ENCODE measurements at regions not wholly inside any gene's neighbourhood (a gene's known extent, or its start where the extent isn't known, plus 50 kb on each side); places are given as distances from the start of the nearest gene placed in this dataset.

GRCh38 chr5:145307866-145308382 lies 527.2 kb downstream of the PRELID2 start:
- no peaks in the 10 kb centered on the region for H3K36me3 ChIP-seq (ENCODE audit: insufficient read depth, low read length)

GRCh38 chr5:145295236-145295835 lies 539.8 kb downstream of the PRELID2 start:
- Histone ChIP-seq H3K4me3 (ENCODE audit: low read length) (no peak overlapping the region), H3K4me1 (ENCODE audit: insufficient read depth, low read length) (no peaks in the 10 kb centered on the region), H3K36me3 (ENCODE audit: insufficient read depth, low read length) (no peaks in the 10 kb centered on the region), H3K9me3 (ENCODE audit: insufficient read depth, low read depth, low read length) (no peaks in the 10 kb centered on the region), H3K9ac (ENCODE audit: low read depth, low read length) (no peak overlapping the region), H3K27me3 (ENCODE audit: insufficient read depth, low read length) (no peaks in the 10 kb centered on the region), H3K27ac (ENCODE audit: low read depth, low read length) (no peak overlapping the region)
- WGBS: 100% methylated on average over 1 of the region's 1 CpG

More at GRCh38 chr5:145307866-145308382, 527.2 kb downstream of the PRELID2 start:
- Histone ChIP-seq H3K9me3 (ENCODE audit: insufficient read depth, low read depth, low read length) (no peaks in the 10 kb centered on the region), H3K9ac (ENCODE audit: low read depth, low read length) (no peak overlapping the region), H3K4me1 (ENCODE audit: insufficient read depth, low read length) (no peaks in the 10 kb centered on the region), H3K27me3 (ENCODE audit: insufficient read depth, low read length) (no peaks in the 10 kb centered on the region), H3K27ac (ENCODE audit: low read depth, low read length) (no peak overlapping the region), H3K4me3 (ENCODE audit: low read length) (no peak overlapping the region)
- 97% methylated on average over 6 of the region's 6 CpGs for WGBS

- Histone ChIP-seq H3K4me3 (ENCODE audit: low read length) (no peak overlapping the region), H3K9ac (ENCODE audit: low read depth, low read length) (no peak overlapping the region), H3K9me3 (ENCODE audit: insufficient read depth, low read depth, low read length) (no peaks in the 10 kb centered on the region), H3K27ac (ENCODE audit: low read depth, low read length) (no peak overlapping the region), H3K36me3 (ENCODE audit: insufficient read depth, low read length) (no peaks in the 10 kb centered on the region), H3K27me3 (ENCODE audit: insufficient read depth, low read length) (no peaks in the 10 kb centered on the region), H3K4me1 (ENCODE audit: insufficient read depth, low read length) (no peaks in the 10 kb centered on the region)
- WGBS: 86% methylated on average over 1 of the region's 2 CpGs
Observed at GRCh38 chr5:145294331-145294730, 540.8 kb downstream of the PRELID2 start.

- Histone ChIP-seq H3K27ac (ENCODE audit: low read depth, low read length) (no peak overlapping the region), H3K4me3 (ENCODE audit: low read length) (no peak overlapping the region), H3K9me3 (ENCODE audit: insufficient read depth, low read depth, low read length) (no peaks in the 10 kb centered on the region), H3K27me3 (ENCODE audit: insufficient read depth, low read length) (no peaks in the 10 kb centered on the region), H3K36me3 (ENCODE audit: insufficient read depth, low read length) (no peaks in the 10 kb centered on the region), H3K4me1 (ENCODE audit: insufficient read depth, low read length) (no peaks in the 10 kb centered on the region), H3K9ac (ENCODE audit: low read depth, low read length) (no peak overlapping the region)
- WGBS: 97% methylated on average over 1 of the region's 1 CpG
Observed at GRCh38 chr5:145293716-145294115, 541.4 kb downstream of the PRELID2 start.

- 91% methylated on average over 3 of the region's 3 CpGs for WGBS
- Histone ChIP-seq H3K9ac (ENCODE audit: low read depth, low read length) (no peak overlapping the region), H3K27ac (ENCODE audit: low read depth, low read length) (no peak overlapping the region), H3K4me1 (ENCODE audit: insufficient read depth, low read length) (no peaks in the 10 kb centered on the region), H3K4me3 (ENCODE audit: low read length) (no peak overlapping the region), H3K9me3 (ENCODE audit: insufficient read depth, low read depth, low read length) (no peaks in the 10 kb centered on the region), H3K27me3 (ENCODE audit: insufficient read depth, low read length) (no peaks in the 10 kb centered on the region), H3K36me3 (ENCODE audit: insufficient read depth, low read length) (no peaks in the 10 kb centered on the region)
Observed at GRCh38 chr5:145292278-145292677, 542.9 kb downstream of the PRELID2 start.

- Histone ChIP-seq H3K4me1 (ENCODE audit: insufficient read depth, low read length) (no peaks in the 10 kb centered on the region), H3K36me3 (ENCODE audit: insufficient read depth, low read length) (no peaks in the 10 kb centered on the region), H3K9ac (ENCODE audit: low read depth, low read length) (no peak overlapping the region), H3K27me3 (ENCODE audit: insufficient read depth, low read length) (no peaks in the 10 kb centered on the region), H3K27ac (ENCODE audit: low read depth, low read length) (no peak overlapping the region), H3K9me3 (ENCODE audit: insufficient read depth, low read depth, low read length) (no peaks in the 10 kb centered on the region), H3K4me3 (ENCODE audit: low read length) (no peak overlapping the region)
- 82% methylated on average over 3 of the region's 3 CpGs for WGBS
Observed at GRCh38 chr5:145283141-145283810, 551.9 kb downstream of the PRELID2 start.

GRCh38 chr5:145280806-145281205 lies 554.3 kb downstream of the PRELID2 start:
- H3K4me1 ChIP-seq (ENCODE audit: insufficient read depth, low read length): no peaks in the 10 kb centered on the region
- H3K27ac ChIP-seq (ENCODE audit: low read depth, low read length): no peak overlapping the region
- no peaks in the 10 kb centered on the region for H3K36me3 ChIP-seq (ENCODE audit: insufficient read depth, low read length)
- H3K4me3 ChIP-seq (ENCODE audit: low read length): no peak overlapping the region
- no peak overlapping the region for H3K9ac ChIP-seq (ENCODE audit: low read depth, low read length)
- WGBS: 96% methylated on average over 2 of the region's 2 CpGs
- no peaks in the 10 kb centered on the region for H3K27me3 ChIP-seq (ENCODE audit: insufficient read depth, low read length)
- H3K9me3 ChIP-seq (ENCODE audit: insufficient read depth, low read depth, low read length): no peaks in the 10 kb centered on the region

GRCh38 chr5:145280214-145280613 lies 554.9 kb downstream of the PRELID2 start:
- H3K27me3 ChIP-seq (ENCODE audit: insufficient read depth, low read length): no peaks in the 10 kb centered on the region
- 94% methylated on average over 2 of the region's 3 CpGs for WGBS
- H3K4me3 ChIP-seq (ENCODE audit: low read length): no peak overlapping the region
- no peak overlapping the region for H3K27ac ChIP-seq (ENCODE audit: low read depth, low read length)
- H3K4me1 ChIP-seq (ENCODE audit: insufficient read depth, low read length): no peaks in the 10 kb centered on the region
- H3K9ac ChIP-seq (ENCODE audit: low read depth, low read length): no peak overlapping the region
- no peaks in the 10 kb centered on the region for H3K36me3 ChIP-seq (ENCODE audit: insufficient read depth, low read length)
- no peaks in the 10 kb centered on the region for H3K9me3 ChIP-seq (ENCODE audit: insufficient read depth, low read depth, low read length)

GRCh38 chr5:145260670-145261069 lies 574.5 kb downstream of the PRELID2 start:
- peaks cover 24% of the 10 kb centered on the region for H3K9me3 ChIP-seq (ENCODE audit: insufficient read depth, low read depth, low read length)
- H3K36me3 ChIP-seq (ENCODE audit: insufficient read depth, low read length): no peaks in the 10 kb centered on the region
- H3K9ac ChIP-seq (ENCODE audit: low read depth, low read length): no peak overlapping the region
- no peak overlapping the region for H3K27ac ChIP-seq (ENCODE audit: low read depth, low read length)
- H3K27me3 ChIP-seq (ENCODE audit: insufficient read depth, low read length): no peaks in the 10 kb centered on the region
- peaks cover 2% of the 10 kb centered on the region; the same call in 1 of the 2 replicates for H3K4me1 ChIP-seq (ENCODE audit: insufficient read depth, low read length)
- no peak overlapping the region for H3K4me3 ChIP-seq (ENCODE audit: low read length)

- H3K4me3 ChIP-seq (ENCODE audit: low read length): no peak overlapping the region
- H3K27me3 ChIP-seq (ENCODE audit: insufficient read depth, low read length): no peaks in the 10 kb centered on the region
- peaks cover 34% of the 10 kb centered on the region for H3K4me1 ChIP-seq (ENCODE audit: insufficient read depth, low read length)
- H3K36me3 ChIP-seq (ENCODE audit: insufficient read depth, low read length): no peaks in the 10 kb centered on the region
- H3K9ac ChIP-seq (ENCODE audit: low read depth, low read length): no peak overlapping the region
- no peak overlapping the region for H3K27ac ChIP-seq (ENCODE audit: low read depth, low read length)
- no peaks in the 10 kb centered on the region for H3K9me3 ChIP-seq (ENCODE audit: insufficient read depth, low read depth, low read length)
- 99% methylated on average over 2 of the region's 2 CpGs for WGBS
Observed at GRCh38 chr5:145247745-145248040, 587.4 kb downstream of the PRELID2 start.

- no peak overlapping the region for H3K4me3 ChIP-seq (ENCODE audit: low read length)
- no peaks in the 10 kb centered on the region for H3K27me3 ChIP-seq (ENCODE audit: insufficient read depth, low read length)
- H3K27ac ChIP-seq (ENCODE audit: low read depth, low read length): no peak overlapping the region
- no peak overlapping the region for H3K9ac ChIP-seq (ENCODE audit: low read depth, low read length)
- no peaks in the 10 kb centered on the region for H3K36me3 ChIP-seq (ENCODE audit: insufficient read depth, low read length)
- 53% methylated on average over 4 of the region's 4 CpGs for WGBS
- peaks cover 34% of the 10 kb centered on the region for H3K4me1 ChIP-seq (ENCODE audit: insufficient read depth, low read length)
- no peaks in the 10 kb centered on the region for H3K9me3 ChIP-seq (ENCODE audit: insufficient read depth, low read depth, low read length)
Observed at GRCh38 chr5:145246961-145247744, 588.0 kb downstream of the PRELID2 start.

All from HUES64 (cell line).